ENCODE measurements at regions not wholly inside any gene's neighbourhood (a gene's known extent, or its start where the extent isn't known, plus 50 kb on each side); places are given as distances from the start of the nearest gene placed in this dataset.
"Not testable (repeated sequence)": the region's sequence is repeated elsewhere in the genome, so short reads cannot be mapped to it uniquely, and the experiment has no call there.

DNA sequence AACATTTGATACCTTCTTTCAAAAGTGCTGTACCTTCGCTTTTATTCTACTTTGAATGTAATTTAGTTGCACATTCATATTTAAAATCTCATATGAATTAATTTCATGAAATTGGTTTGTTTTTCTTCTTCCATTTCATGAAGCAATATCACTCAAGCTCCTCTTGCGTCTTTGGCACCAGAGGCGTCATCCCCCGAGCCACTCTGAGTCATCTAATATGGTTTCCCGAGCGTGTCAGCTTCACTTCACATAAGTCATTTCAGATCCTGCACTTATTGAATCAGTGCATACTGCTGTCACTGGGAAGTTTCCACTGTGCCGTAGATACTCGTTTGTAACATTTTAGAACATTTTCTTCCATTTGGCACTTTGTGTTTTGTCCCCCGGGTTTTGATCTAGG is 105.6 kb downstream of the SLC25A47 start:
- peak; percentile 73 for DNase-seq (ENCODE audit: unreplicated experiment)
- intact Hi-C loops (cut with micrococcal nuclease): no loop called here
- no peak overlapping the region for H3K4me3 Mint-ChIP-seq (ENCODE audit: unreplicated experiment)
- POLR2A ChIA-PET: interaction anchor here (1.3 kb wide), 1 partner anchor 10 kb away, joined by 5 read pairs; no protein-coding TSS in a partner anchor
- TF ChIP-seq CTCF (IDR thresholded peaks at IDR 0.05; ENCODE audit: unreplicated experiment): no peak
- BruUV-seq (replicated peaks): no TSS peak
- H3K9me3 Mint-ChIP-seq (ENCODE audit: unreplicated experiment): no peaks in the 10 kb centered on the region
- peak overlapping the region; percentile 61 for H3K27ac Mint-ChIP-seq (ENCODE audit: low read depth, unreplicated experiment)
- peaks cover 25% of the 10 kb centered on the region for H3K4me1 Mint-ChIP-seq (ENCODE audit: insufficient read depth, unreplicated experiment)
- no peaks in the 10 kb centered on the region for H3K27me3 Mint-ChIP-seq (ENCODE audit: insufficient read depth, unreplicated experiment)
- CTCF ChIA-PET: interaction anchor here (0.7 to 0.8 kb wide), 2 partner anchors 11 to 238 kb away, joined by 3 to 4 read pairs; no protein-coding TSS in a partner anchor
- H3K36me3 Mint-ChIP-seq (ENCODE audit: insufficient read depth, unreplicated experiment): peaks cover 6% of the 10 kb centered on the region

DNA sequence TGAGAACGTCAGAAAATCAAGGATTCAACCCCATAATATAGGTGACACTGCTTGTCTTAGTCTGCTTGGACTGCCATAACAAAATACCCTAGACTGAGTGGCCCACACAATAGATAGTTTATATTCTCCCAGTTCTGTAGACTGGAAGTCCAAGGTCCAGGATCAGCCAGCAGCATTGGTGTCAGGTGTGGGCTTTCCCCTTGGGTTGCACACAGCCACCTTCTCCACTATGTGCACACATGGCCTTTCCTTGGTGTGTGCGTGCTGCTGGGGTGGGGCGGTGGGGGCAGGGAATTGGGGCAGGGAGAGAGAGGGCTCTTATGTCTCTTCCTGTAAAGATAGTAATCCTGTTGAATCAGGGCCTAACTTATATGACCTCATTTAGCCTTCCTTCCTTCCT is 106.4 kb downstream of the SLC25A47 start:
- no peaks in the 10 kb centered on the region for H3K9me3 Mint-ChIP-seq (ENCODE audit: unreplicated experiment)
- no peak overlapping the region for H3K27ac Mint-ChIP-seq (ENCODE audit: low read depth, unreplicated experiment)
- H3K4me3 Mint-ChIP-seq (ENCODE audit: unreplicated experiment): no peak overlapping the region
- H3K4me1 Mint-ChIP-seq (ENCODE audit: insufficient read depth, unreplicated experiment): peaks cover 25% of the 10 kb centered on the region
- no peak for TF ChIP-seq CTCF (IDR thresholded peaks at IDR 0.05; ENCODE audit: unreplicated experiment)
- no peaks in the 10 kb centered on the region for H3K27me3 Mint-ChIP-seq (ENCODE audit: insufficient read depth, unreplicated experiment)
- no TSS peak for BruUV-seq (replicated peaks)
- CTCF ChIA-PET: no interaction called here
- H3K36me3 Mint-ChIP-seq (ENCODE audit: insufficient read depth, unreplicated experiment): peaks cover 6% of the 10 kb centered on the region
- no peak for DNase-seq (ENCODE audit: unreplicated experiment)
- intact Hi-C loops (cut with micrococcal nuclease): no loop called here
- POLR2A ChIA-PET: interaction anchor here (1.3 to 1.9 kb wide), 2 partner anchors 9 kb away, joined by 4 to 5 read pairs; no protein-coding TSS in a partner anchor

- no peak for TF ChIP-seq CTCF (IDR thresholded peaks at IDR 0.05; ENCODE audit: unreplicated experiment)
- Mint-ChIP-seq H3K4me1 (ENCODE audit: insufficient read depth, unreplicated experiment) (peaks cover 15% of the 10 kb centered on the region), H3K9me3 (ENCODE audit: unreplicated experiment) (no peaks in the 10 kb centered on the region), H3K27ac (ENCODE audit: low read depth, unreplicated experiment) (no peak overlapping the region), H3K27me3 (ENCODE audit: insufficient read depth, unreplicated experiment) (no peaks in the 10 kb centered on the region), H3K4me3 (ENCODE audit: unreplicated experiment) (no peak overlapping the region), H3K36me3 (ENCODE audit: insufficient read depth, unreplicated experiment) (peaks cover 10% of the 10 kb centered on the region)
- no TSS peak for BruUV-seq (replicated peaks)
- ChIA-PET CTCF (interaction anchor here (1.1 kb wide), 1 partner anchor 14 kb away, joined by 4 read pairs; no protein-coding TSS in a partner anchor), POLR2A (interaction anchor here (1.9 kb wide), 1 partner anchor 8 kb away, joined by 4 read pairs; no protein-coding TSS in a partner anchor)
- DNase-seq (ENCODE audit: unreplicated experiment): no peak
- intact Hi-C loops (cut with micrococcal nuclease): no loop called here
These were observed 107.4 kb downstream of the SLC25A47 start for GRCh38 chr14:100430571-100430970.

DNA sequence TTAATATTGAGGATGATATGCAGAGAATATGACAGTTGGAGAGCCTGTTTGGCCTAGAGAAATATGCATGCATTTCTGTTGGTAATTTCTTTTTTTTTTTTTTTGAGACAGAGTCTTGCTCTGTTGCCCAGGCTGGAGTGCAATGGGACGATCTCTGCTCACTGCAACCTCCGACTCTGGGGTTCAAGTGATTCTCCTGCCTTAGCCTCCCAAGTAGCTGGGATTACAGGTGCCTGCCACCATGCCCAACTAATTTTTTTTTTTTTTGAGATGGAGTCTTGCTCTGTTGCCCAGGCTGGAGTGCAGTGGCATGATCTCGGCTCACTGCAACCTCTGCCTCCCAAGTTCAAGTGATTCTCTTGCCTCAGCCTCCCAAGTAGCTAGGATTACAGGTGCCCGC is 108.3 kb downstream of the SLC25A47 start:
- H3K27me3 Mint-ChIP-seq (ENCODE audit: insufficient read depth, unreplicated experiment); intact Hi-C loops (cut with micrococcal nuclease); BruUV-seq (replicated peaks); H3K27ac Mint-ChIP-seq (ENCODE audit: low read depth, unreplicated experiment); H3K4me3 Mint-ChIP-seq (ENCODE audit: unreplicated experiment); DNase-seq (ENCODE audit: unreplicated experiment); H3K9me3 Mint-ChIP-seq (ENCODE audit: unreplicated experiment): not testable (repeated sequence)
- Mint-ChIP-seq H3K36me3 (ENCODE audit: insufficient read depth, unreplicated experiment) (peaks cover 11% of the 10 kb centered on the region), H3K4me1 (ENCODE audit: insufficient read depth, unreplicated experiment) (peaks cover 15% of the 10 kb centered on the region)
- CTCF ChIA-PET: interaction anchor here (0.7 to 1.1 kb wide), 2 partner anchors 15 to 227 kb away, joined by 4 read pairs; no protein-coding TSS in a partner anchor
- POLR2A ChIA-PET: interaction anchor here (1.9 kb wide), 1 partner anchor 7 kb away, joined by 4 read pairs; no protein-coding TSS in a partner anchor
